Prostate gland (tissue), 2 donors: ENCODE measurements at regions not wholly inside any gene's neighbourhood (a gene's known extent, or its start where the extent isn't known, plus 50 kb on each side); places are given as distances from the start of the nearest gene placed in this dataset.

Experiments used
- POLR2A ChIP-seq: fragments of 450-650 bp; IDR thresholded peaks from one replicate; pipeline ENCODE4 v1.6.1; 2016; ENCODE audit warnings: antibody characterized with exemption, mild to moderate bottlenecking
- POLR2AphosphoS5 ChIP-seq: sonication (generic); formaldehyde crosslinking; IDR thresholded peaks from one replicate; pipeline ENCODE4 v1.6.1; 2017; ENCODE audit warnings: antibody characterized with exemption
- TF ChIP-seq, protein P1 (sequence below), 4 experiments: fragments of 200-600 bp in 2 of 4; fragments of 450-650 bp in 2 of 4; sonication (generic) in 2 of 4; IDR thresholded peaks; 1 replicate in 3 of 4; 2 replicates in 1 of 4; pipeline ENCODE4 v1.5.1; 2016 to 2019; ENCODE audit warnings: antibody characterized with exemption in 4 of 4, mild to moderate bottlenecking in 2 of 4, moderate library complexity in 2 of 4

DNA sequence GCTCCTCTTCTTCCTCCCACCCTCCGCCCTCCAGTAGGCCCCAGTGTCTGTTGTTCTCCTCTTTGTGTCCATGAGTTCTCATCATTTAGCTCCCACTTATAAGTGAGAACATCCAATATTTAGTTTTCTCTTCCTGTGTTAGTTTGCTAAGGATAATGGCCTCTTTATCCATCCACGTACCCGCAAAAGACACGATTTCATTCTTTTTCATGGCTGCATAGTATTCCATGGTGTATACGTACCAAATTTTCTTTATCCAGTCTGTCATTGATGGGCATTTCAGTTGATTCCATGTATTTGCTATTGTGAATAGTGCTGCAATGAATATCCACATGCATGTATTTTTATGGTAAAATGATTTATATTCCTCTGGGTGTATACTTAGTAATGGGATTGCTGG lies 82.2 kb downstream of the COPS8 start:
- TF ChIP-seq POLR2AphosphoS5 (no peak), POLR2A (no peak)
- TF ChIP-seq, protein P1, sequence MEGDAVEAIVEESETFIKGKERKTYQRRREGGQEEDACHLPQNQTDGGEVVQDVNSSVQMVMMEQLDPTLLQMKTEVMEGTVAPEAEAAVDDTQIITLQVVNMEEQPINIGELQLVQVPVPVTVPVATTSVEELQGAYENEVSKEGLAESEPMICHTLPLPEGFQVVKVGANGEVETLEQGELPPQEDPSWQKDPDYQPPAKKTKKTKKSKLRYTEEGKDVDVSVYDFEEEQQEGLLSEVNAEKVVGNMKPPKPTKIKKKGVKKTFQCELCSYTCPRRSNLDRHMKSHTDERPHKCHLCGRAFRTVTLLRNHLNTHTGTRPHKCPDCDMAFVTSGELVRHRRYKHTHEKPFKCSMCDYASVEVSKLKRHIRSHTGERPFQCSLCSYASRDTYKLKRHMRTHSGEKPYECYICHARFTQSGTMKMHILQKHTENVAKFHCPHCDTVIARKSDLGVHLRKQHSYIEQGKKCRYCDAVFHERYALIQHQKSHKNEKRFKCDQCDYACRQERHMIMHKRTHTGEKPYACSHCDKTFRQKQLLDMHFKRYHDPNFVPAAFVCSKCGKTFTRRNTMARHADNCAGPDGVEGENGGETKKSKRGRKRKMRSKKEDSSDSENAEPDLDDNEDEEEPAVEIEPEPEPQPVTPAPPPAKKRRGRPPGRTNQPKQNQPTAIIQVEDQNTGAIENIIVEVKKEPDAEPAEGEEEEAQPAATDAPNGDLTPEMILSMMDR (IDR thresholded peaks at IDR 0.05): no peak
